ENCODE measurements at regions not wholly inside any gene's neighbourhood (a gene's known extent, or its start where the extent isn't known, plus 50 kb on each side); places are given as distances from the start of the nearest gene placed in this dataset.

- no peak for DNase-seq (ENCODE audit: low read depth, low spot score)
- POLR2A ChIA-PET, result no interaction called here
- Histone ChIP-seq H3K36me3 (ENCODE audit: control insufficient read depth, insufficient read depth, low read length) (no peaks in the 10 kb centered on the region), H3K27me3 (ENCODE audit: control insufficient read depth, insufficient read depth, low read length) (no peaks in the 10 kb centered on the region), H3K9me3 (ENCODE audit: control insufficient read depth, insufficient read depth, low read depth, low read length) (no peaks in the 10 kb centered on the region), H3K27ac (ENCODE audit: low read length) (no peak overlapping the region), H3K4me1 (ENCODE audit: control insufficient read depth, insufficient read depth, low read length) (no peaks in the 10 kb centered on the region), H3K4me3 (ENCODE audit: low read depth in 2 of 2, low read length in 2 of 2) (no peak overlapping the region)
- intact Hi-C loops (cut with micrococcal nuclease; ENCODE audit: unreplicated experiment), result no loop called here
- TF ChIP-seq REST (IDR thresholded peaks at IDR 0.05; ENCODE audit: insufficient read depth in 1 of 2, low read depth in 2 of 2, low read length in 1 of 2) (no peak), TCF7L2 (IDR thresholded peaks at IDR 0.05; ENCODE audit: low read depth, low read length) (no peak), SIN3A (IDR thresholded peaks at IDR 0.05; ENCODE audit: borderline replicate concordance, insufficient read depth, low read depth, low read length) (no peak), POLR2AphosphoS5 (IDR thresholded peaks at IDR 0.05; ENCODE audit: low read depth, low read length) (no peak)
- TF ChIP-seq, protein P1, sequence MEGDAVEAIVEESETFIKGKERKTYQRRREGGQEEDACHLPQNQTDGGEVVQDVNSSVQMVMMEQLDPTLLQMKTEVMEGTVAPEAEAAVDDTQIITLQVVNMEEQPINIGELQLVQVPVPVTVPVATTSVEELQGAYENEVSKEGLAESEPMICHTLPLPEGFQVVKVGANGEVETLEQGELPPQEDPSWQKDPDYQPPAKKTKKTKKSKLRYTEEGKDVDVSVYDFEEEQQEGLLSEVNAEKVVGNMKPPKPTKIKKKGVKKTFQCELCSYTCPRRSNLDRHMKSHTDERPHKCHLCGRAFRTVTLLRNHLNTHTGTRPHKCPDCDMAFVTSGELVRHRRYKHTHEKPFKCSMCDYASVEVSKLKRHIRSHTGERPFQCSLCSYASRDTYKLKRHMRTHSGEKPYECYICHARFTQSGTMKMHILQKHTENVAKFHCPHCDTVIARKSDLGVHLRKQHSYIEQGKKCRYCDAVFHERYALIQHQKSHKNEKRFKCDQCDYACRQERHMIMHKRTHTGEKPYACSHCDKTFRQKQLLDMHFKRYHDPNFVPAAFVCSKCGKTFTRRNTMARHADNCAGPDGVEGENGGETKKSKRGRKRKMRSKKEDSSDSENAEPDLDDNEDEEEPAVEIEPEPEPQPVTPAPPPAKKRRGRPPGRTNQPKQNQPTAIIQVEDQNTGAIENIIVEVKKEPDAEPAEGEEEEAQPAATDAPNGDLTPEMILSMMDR (IDR thresholded peaks at IDR 0.05), result no peak
- CTCF ChIA-PET, result no interaction called here
- no peak for ATAC-seq
- BruUV-seq (replicated peaks), result no TSS peak
- in situ Hi-C loops (cut with HindIII; ENCODE audit: low pct_unique_long_range_greater_than_20kb, low sequenced_read_pairs), result no loop called here
Observed at GRCh38 chrX:8244301-8244700, 73.2 kb upstream of the VCX2 start.

DNA sequence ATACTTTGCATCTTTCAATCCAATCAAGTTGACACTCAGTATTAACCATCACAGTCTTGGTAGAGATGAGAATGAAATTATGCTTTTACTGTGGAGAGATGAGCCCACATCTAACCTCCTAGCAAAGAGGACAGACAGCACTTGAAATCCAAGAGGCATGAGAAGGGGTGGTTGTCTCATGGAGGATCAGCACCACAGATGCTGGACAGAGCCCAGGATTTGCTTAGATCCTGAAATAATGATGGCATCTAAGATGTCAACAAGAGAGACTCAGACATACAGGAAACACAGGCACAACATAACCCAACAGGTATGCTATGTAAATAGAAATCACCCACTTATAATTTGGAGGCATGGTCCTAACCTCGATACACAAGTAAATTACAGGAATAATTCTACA lies 74.3 kb upstream of the VCX2 start:
- Histone ChIP-seq H3K36me3 (ENCODE audit: control insufficient read depth, insufficient read depth, low read length) (no peaks in the 10 kb centered on the region), H3K4me3 (ENCODE audit: low read depth in 2 of 2, low read length in 2 of 2) (no peak overlapping the region), H3K27me3 (ENCODE audit: control insufficient read depth, insufficient read depth, low read length) (no peaks in the 10 kb centered on the region), H3K4me1 (ENCODE audit: control insufficient read depth, insufficient read depth, low read length) (no peaks in the 10 kb centered on the region), H3K27ac (ENCODE audit: low read length) (no peak overlapping the region), H3K9me3 (ENCODE audit: control insufficient read depth, insufficient read depth, low read depth, low read length) (no peaks in the 10 kb centered on the region)
- ChIA-PET POLR2A (no interaction called here), CTCF (no interaction called here)
- no peak for DNase-seq (ENCODE audit: low read depth, low spot score)
- in situ Hi-C loops (cut with HindIII; ENCODE audit: low pct_unique_long_range_greater_than_20kb, low sequenced_read_pairs) (no loop called here), intact Hi-C loops (cut with micrococcal nuclease; ENCODE audit: unreplicated experiment) (no loop called here)
- no peak for ATAC-seq
- no TSS peak for BruUV-seq (replicated peaks)
- TF ChIP-seq, protein P1 (IDR thresholded peaks at IDR 0.05), result no peak
- TF ChIP-seq REST (IDR thresholded peaks at IDR 0.05; ENCODE audit: insufficient read depth in 1 of 2, low read depth in 2 of 2, low read length in 1 of 2), result peak in 1 of 2 experiments; percentile 35; a peak in 1 of 4 replicates

All from Panc1 (cell line).